ENCODE measurements at regions not wholly inside any gene's neighbourhood (a gene's known extent, or its start where the extent isn't known, plus 50 kb on each side); places are given as distances from the start of the nearest gene placed in this dataset.
"Not testable (repeated sequence)": the region's sequence is repeated elsewhere in the genome, so short reads cannot be mapped to it uniquely, and the experiment has no call there.

DNA sequence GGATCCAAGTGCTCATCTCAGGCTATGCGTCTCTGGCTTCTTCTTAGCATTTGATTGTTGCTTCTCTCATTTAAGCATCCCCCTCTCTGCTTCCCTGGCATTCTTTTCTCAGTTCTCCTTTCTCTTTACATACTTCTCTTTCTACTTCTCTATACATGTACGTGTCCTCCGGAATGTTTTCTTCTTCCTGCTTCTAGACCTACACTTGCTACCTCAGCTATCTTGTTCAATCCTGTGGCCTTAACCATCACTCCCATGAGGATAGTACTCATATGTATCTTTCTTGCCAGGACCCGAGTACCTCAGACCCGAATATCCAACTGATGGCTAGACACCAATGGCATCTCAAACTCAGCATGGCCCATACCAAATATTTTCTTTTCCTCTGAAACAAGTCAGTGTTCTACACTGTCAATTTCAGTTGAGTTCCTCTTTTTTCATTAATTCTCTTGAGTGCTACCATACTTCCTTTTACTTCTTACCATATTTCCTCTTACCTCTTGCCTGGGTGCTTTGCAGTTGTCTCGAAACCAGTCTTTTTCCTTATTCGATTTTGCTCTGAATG lies 115.1 kb upstream of the SLC38A2 start:
- no peak for DNase-seq

DNA sequence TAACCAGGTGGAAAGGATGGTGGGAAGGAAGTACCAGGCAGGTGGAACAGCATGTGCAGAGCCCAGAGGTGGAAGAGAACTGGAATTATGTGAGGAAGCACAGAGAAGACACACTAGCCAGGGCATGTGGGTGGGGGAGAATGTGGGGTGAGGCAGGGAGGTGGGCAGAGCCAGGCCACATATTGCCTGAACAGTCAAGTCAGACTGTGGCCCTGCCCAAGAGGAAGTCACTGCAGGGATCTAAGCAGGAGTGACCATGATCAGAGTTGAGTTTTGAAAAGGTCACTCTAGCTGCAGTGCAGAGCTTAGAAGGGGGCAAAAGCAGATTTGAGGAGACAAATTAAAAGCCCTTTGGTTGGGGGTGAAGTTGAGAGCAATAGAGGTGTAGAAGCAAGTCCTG lies 114.0 kb upstream of the SLC38A2 start:
- no peak for DNase-seq

DNA sequence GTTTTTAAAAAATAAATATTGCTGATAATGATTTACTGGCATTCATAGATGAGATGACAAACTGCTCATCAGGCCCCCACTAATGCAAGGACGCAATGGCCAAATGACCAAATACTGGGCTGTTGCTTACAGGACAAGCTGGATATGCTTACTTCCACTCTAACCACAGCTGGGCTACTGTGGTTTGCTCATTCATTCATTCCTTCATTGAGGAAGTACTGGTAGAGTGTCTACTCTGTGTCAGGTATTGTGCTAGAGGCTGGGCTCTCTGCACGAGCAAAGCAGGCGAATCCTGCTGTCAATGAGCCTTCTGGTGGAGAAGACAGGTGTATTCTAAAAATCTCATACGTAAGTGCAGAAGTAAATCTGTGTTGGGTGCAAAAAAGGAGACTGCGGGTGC lies 113.3 kb upstream of the SLC38A2 start:
- no peak for DNase-seq

DNA sequence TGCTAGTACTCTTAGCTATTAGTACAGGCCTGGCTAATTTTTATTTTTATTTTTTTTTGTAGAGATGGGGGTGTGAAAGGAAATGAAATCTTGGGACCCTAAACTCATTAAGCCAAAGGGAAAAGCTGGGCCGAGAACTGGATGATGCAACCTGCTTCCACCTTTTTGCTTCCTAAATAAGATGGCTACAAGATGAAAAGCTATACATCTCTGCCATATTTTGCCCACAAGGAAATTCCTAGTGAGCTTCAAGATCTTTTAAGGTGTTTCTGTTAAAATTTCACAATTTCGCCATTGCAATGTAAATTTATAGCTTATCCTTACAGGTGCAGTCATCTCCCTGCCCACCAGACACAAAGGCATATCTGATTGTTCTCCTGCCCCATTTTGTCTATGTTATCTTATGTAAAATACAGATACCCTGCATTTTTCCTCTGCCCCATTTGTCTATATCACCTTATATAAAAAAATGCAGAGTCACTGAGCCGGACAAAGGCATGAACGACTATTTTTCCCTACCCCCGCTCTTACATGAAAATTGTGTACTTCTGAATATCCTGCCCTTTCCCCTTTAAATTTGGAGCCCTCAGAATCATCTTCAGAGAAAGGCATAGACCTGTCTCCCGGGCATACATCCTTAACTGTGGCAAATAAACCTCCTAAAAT lies 112.0 kb upstream of the SLC38A2 start:
- DNase-seq = no peak

DNA sequence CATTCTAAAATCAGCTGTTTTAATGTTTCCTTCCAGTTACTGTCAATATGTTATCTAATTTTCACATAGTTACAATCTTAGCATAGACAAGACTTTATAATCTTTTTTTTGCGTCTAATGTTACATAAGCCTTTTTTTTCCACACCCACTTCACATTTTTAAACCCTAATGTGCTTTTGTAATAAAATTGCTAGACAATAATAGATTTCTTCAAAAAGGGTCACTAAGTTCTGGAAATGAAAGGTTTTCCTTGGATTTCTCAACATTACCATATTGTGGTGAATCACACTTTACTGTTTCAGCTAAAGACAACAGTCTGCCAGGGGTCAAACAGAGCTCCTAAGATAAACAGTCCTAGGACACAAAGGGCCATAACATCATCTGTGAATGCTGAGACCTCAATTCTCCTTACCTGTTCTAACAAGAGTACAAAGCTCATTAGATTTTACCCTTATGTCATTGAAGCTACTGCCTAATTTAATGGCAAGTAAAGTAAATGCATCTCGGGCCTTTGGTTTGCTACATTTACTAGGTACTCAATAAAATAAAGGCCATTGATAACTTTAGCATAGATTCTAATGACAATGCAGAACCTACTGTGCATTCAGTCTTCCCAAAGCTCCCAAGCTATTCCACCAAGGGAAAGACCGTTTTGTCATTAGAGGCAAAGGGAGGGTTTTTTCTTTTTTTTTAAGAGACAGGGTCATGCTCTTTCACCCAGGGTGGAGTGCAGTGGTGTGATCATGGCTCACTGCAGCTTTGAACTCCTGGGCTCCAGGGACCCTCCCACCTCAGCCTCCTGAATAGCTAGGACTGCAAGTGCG lies 111.2 kb upstream of the SLC38A2 start:
- no peak for DNase-seq

DNA sequence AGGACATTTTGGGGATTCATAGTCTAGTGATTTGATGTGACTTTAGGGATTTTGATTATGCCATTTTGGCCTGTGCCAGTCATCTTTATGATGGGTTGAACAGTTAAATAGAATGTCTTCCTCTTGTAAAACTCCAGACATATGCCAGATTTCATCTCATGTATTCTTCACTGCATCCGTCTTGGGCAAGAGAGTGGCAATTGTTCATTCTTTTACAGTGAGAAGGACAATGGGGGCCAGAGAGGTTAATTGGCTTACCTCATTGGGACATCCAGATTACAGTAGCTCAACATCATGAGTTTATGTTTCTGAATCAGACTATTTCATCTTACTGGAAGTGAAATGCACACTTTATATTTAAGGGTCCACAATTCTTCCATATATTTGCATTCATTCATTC lies 108.2 kb upstream of the SLC38A2 start:
- DNase-seq = no peak

DNA sequence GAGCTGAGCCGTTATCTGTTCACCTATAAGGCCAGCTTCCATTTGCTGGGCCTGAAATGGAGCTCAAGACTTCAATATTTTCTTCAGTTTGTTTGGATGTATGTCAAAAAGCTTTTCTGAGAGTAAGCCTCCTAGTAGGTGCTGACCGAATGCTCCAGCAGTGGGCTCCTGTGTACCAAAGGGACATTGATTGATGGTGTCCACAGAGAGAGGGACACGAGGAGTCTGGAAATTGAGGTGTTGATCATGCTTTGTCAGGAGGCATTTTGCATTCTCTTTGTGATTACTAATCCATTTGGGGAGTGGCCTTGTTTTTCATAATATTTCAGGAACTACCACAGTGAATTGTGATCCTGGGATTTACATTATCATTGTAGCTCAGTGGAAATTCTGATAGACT lies 107.7 kb upstream of the SLC38A2 start:
- no peak for DNase-seq

DNA sequence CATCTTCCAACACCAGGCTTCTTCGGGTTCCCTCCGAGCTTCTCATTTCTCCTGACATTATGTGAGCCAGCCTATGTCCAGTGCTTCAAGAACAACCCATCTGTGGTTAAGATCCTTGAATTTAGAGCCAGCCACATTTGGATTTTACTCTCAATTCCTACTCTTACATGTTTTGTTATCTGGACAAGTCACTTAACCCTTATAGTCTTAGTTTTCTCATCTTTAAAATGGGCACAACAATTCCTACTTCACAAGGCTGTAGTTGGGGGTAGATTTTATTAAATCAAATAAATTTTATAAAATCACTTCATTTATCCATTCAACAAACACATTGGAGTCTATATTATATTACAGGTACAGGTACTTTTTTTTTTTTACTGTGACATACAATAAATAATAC lies 105.5 kb upstream of the SLC38A2 start:
- no peak for DNase-seq

DNA sequence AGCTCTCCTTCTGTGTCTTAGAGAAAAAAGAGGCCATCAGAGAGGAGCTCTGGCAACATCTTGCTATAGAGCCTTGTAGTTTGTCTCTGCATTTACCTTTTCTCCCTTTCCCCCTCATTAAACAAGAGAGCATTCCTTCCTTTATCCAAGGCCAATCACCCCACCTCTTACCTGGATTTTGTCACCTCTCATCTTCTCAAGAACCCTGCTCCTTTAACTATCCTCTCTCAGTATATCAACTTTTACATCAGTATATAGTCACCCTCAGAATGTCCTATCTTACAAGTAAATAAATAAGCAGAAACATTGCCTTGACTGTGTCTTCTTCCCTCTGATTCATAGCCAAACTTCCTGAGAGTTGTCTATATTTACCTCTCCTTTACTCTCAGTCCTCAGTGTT lies 105.0 kb upstream of the SLC38A2 start:
- no peak for DNase-seq

DNA sequence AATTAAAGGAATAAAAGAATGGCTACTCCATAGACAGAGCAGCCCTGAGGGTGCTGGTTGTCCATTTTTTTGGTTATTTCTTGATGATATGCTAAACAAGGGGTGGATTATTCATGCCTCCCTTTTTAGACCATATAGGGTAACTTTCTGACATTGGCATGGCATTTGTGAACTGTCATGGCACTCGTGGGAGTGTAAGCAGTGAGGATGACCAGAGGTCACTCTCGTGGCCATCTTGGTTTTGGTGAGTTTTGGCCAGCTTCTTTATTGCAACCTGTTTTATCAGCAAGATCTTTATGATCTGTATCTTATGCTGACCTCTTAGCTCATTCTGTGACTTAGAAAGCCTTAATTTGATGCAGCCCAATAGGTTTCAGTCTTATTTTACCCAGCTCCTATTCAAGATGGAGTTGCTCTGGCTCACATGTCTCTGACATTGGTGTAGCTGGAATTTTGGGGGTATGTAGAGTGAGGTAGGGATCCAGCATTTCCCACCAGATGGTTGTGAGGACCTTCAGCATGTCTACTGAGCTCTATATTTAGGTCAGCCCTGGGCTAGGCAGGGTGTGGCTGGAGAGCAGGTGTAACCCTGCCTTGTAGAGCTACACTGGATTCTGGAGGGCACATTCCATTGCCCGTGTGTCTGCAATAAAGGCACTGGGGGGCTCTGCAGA lies 103.5 kb upstream of the SLC38A2 start:
- no peak for DNase-seq

DNA sequence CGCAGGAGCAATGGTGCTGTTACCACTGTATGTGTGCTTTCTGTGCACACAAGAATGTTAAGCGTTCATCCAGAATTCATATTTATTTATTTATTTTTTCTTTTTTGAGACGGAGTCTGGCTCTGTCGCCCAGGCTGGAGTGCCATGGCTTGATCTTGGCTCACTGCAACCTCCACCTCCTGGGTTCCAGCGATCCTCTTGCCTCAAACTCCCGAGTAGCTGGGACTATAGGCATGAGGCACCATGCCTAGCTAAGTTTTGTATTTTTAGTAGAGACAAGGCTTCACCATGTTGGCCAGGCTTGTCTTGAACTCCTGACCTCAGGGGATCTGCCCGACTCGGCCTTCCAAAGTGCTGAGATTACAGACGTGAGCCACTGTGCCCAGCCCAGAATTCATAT lies 101.8 kb upstream of the SLC38A2 start:
- DNase-seq = not testable (repeated sequence)

DNA sequence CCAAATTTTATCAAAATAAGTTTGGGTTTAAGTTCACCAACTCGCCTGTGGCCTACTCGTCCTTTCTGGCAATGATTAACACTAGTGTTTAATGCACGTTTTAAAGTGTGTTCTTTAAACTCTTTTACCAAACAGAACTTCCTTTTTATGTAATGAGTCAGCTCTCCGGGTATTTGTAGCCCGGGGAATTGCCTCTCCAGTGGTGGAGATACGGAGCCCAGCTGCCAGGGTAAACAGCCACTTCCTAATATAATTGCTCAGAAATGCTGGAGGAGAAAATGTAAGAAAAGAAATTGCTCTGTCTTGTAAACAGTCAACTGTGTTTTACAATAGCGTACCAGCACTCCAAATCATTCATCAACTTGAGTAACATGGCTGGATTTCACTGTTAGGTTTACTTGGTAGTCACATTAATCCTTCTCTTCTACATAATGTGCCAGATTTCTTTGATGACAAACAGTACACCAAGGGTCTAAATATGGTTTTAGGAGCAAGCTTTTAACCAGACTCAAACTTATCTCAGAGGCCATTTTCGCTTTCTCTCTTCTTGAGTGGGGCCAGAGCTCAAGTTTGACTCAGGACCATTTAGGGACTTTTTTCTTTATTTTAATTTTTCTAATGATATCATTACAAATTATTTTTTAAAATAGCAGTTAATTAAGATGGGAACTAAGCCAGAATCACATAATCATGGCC lies 101.2 kb upstream of the SLC38A2 start:
- DNase-seq = no peak

DNA sequence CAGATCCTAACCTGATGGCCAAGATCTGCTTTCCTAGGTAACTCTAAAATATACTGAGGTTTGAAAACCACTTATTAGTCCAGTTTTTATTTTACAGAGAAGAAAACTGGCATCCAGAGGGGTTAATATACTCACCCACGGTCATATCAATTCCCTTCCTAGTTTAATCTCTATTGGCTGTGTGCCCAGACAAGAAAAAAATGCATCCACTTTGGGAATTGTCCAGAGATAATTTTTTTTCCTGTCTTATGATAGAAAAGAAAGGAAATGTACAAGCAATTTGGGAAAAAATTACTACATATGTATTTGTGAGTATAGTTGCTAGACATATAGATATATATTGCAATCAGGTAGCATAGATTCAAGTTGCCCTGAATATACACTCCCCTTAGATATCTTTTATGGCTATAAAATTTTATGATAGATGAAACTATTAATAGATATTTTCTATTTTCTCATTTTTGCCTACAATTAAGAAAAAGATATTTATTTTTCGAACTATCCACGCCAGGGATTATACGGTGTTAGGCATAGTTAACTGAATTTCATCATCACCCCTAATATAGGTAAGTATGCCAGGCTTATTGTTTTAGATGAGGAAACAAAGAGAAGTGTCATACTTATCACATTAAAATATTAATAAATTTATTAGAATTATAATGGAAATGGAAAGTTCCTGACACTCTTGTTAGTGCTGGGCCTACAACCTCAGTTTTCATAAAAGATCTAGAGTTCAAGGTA lies 100.5 kb upstream of the SLC38A2 start:
- DNase-seq = no peak

DNA sequence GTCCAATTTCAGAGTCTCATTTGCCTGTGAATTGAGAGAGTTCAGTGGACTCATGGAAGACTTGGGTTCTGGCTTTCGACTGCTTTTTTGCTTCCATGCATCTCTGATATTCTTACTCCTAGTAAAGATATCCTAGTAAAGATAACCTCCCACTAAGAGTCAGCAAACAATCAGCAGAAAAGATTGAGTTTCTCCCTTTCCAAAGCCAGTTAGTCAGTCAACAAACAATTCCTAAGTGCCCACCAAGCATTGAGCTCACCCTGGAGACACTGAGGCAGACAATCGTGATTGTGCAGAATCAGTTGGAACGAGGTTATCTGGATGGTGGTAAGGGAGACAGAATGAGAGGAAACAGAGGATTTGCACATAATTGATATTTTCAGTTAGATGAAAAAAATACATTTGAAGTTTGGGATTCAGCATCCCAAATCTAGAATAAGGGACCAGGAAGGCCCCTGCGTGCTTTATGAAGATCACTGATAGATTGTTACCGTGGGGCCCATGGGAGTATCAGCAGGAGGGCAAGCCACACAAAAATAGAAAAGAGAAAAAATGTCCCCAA lies 99.7 kb upstream of the SLC38A2 start:
- no peak for DNase-seq

DNA sequence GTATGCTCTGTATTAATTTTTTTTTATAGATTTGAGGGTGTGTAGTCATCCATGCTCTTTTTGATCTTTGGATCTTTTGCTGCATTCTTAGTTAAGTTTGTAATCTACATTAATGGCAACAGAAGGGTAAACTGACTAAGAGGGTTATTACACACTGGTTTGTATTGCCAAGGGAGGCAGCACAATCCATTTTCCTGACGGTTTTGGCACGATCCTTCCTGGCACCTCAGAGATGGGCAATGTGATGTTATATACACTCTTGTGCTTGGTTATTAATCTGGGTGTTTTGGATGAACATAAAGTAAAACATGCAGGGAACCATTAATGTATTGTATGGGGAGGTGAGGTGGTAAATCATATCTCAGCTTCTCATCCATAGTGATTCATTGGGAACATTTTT lies 98.8 kb upstream of the SLC38A2 start:
- DNase-seq = no peak

DNA sequence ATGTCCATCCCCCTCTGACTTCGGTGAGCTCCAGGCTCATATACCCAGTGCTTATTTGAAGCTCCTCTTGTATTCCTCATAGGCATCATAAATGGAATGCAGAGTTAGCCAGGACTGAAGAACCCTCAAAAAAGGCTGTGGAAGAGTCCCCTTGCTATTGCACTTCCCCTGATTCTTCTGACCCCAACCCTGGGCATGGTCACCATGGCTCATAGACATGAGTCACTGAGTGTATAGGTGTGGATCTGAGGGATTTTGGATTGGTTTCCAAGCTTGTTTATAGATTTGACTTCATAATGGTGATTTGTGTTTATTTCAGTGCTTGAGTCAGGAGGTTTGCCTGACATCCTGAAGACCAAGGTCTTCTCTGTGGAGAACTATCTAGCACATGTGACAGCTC lies 98.4 kb upstream of the SLC38A2 start:
- DNase-seq = no peak

DNA sequence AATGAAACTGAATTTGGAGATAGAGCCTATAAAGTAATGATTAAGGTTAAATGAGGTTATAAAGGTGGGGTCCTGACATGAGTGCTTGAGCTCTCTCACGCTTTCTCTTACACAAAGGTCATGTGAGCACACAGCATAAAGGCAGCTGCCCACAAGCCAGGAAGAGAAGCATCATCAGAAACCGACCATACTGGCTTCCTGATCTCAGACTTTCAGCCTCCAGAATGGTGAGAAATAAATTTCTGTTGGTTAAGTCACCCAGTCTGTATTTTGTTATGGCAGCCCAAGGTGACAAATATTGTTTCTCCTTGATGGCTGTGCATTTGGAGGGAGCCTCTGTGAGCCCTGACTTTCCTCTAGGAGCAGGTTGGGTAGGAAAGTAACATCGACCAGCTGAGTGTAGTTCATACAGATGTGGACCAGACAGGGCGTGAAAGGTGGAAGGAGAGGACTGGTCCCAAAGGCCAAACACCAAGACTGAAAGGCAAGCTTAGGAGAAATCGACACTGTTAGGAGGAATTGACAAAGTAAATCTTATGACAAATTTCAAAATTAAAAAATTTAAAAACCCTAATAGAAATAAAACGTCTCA lies 97.6 kb upstream of the SLC38A2 start:
- peak; percentile 7 for DNase-seq

DNA sequence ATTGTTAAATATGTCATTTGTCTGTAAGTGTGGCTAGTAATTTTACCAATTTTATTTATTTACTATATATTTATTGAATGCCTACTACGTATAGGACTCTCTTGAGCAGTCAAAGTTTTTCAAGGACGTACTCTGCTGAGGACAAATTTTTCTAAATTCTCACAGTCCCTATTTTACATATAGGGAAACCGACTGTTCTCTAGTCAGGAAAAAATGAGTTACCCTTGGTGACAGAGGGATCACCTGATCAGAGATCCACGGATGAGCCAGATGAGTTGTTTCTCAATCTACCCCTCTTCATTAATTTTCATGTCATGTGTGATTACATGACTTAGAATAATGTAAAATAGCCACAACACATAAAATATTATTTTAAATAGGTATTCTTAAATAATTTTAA lies 96.2 kb upstream of the SLC38A2 start:
- DNase-seq = no peak

DNA sequence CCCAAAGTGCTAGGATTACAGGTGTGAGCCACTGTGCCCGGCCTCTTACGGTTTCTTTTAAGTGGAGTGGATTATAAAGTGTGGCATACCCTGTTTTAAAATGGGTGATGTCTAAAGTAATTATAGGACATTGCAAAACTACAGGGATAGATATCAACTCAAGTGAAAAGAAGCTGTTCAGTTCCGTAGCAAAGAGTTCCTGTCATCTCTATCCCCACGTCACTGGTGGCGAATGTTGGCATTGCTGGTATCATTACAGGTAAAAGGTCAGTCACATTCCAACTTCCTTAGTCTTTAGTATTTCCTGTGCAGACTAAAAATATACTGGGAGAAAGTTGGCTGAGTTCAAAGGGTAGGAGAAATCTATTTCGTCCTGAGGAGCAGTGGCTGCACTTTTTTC lies 95.6 kb upstream of the SLC38A2 start:
- no peak for DNase-seq

DNA sequence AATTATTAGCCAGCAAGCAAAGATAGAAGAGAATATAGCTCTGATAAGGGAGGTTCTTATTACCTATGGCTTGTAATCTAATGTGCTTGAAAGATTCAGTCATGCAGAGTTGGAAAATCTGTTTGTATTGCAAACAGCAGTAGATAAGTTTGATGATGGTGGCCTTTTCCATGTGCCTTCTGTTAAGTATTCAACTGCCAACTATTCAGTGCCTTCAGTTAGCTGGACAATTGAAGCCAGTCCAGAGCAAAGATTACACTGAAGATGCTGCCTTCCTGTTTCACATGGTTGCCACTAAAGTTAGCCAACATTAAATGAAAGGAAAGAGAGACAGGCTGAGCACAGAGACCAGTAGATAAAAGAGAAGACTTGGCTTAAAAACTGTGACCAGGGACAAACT lies 92.7 kb upstream of the SLC38A2 start:
- DNase-seq = no peak

DNA sequence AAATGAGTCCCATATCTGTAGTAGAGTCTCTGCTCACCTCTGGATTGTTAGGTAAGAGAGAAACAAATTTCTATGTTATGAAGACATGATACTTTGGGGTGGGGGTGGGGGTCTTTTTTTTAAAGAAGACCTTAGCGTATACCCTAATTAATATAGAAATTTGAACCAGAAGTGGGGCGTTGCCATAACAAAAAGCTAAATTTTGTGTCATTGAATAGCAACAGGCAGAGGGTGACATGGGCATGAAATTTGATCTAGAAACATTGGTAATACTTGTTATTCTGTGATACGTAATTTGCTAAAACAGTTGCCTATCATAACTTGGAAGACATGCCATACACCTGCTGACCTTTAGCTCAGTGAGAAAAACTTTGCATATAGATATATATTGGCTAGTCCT lies 92.3 kb upstream of the SLC38A2 start:
- DNase-seq = no peak
